GM12891 (cell line): ENCODE measurements at regions not wholly inside any gene's neighbourhood (a gene's known extent, or its start where the extent isn't known, plus 50 kb on each side); places are given as distances from the start of the nearest gene placed in this dataset.

Experiments
- PAX5 ChIP-seq: IDR thresholded peaks from 2 replicates; pipeline ENCODE4 v1.6.1; 2011; ENCODE audit warnings: low read length, moderate library complexity, mild to moderate bottlenecking; ENCODE audit not compliant: insufficient read depth, severe bottlenecking
- POLR2A ChIP-seq: IDR thresholded peaks from 2 replicates; pipeline ENCODE4 v1.6.1; 2011; ENCODE audit warnings: low read depth, low read length, control low read depth
- POLR2AphosphoS5 ChIP-seq: IDR thresholded peaks from 2 replicates; pipeline ENCODE4 v1.6.1; 2011; ENCODE audit warnings: low read depth, low read length, control low read depth
- SPI1 ChIP-seq: IDR thresholded peaks from 2 replicates; pipeline ENCODE4 v1.6.1; 2011; ENCODE audit warnings: low read depth, low read length, control low read depth

DNA sequence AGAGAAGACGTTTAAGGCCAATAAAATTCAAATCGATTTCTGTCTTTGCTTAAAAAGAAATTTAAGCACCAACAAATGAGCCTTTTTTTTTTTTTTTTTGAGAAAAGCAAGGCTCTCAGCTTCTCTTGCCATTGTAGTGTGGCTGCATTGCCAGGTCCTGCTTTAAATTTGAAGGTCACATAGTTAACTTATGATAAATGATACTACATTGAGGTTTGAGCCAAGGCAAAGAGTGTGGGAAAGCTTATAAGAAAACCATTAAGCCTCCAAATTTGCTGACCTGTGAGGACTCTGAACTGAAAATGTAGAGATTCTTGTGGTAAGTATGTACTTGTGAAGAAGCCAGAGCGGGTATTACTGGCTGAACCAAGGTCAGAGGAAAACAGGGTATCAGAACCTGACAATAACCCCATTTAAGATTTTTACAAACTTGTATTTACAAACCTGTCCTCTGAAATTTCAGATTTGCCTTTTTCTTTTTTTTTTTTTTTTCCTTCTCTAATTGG lies 519.7 kb upstream of the RGMA start:
- TF ChIP-seq POLR2A (no peak), SPI1 (no peak), PAX5 (no peak), POLR2AphosphoS5 (no peak)
